Thoracic aorta (tissue), 2 donors: ENCODE measurements at regions not wholly inside any gene's neighbourhood (a gene's known extent, or its start where the extent isn't known, plus 50 kb on each side); places are given as distances from the start of the nearest gene placed in this dataset.

ENCODE experiments used
- ATAC-seq: fragments of 150-250 bp; one replicate; pipeline ENCODE4 v1.8.0; 2017; ENCODE audit warnings: low read depth; ENCODE audit not compliant: insufficient number of reproducible peaks, low FRiP score
- DNase-seq: peaks from one replicate; pipeline ENCODE4 v3.0.0-alpha.2; 2020; ENCODE audit warnings: low spot score
- H3K27ac ChIP-seq, 2 donors: fragments of 200-600 bp; sonication (generic); 1 replicate in 1 of 2; 2 replicates in 1 of 2; pipeline ENCODE4 v1.5.1; 2016; ENCODE audit warnings: mild to moderate bottlenecking in 2 of 2, moderate library complexity in 2 of 2
- H3K27me3 ChIP-seq: fragments of 200-600 bp; sonication (generic); replicated peaks from 2 replicates; pipeline ENCODE4 v1.6.0; 2016; ENCODE audit warnings: mild to moderate bottlenecking; ENCODE audit not compliant: insufficient read depth
- H3K36me3 ChIP-seq: fragments of 200-600 bp; sonication (generic); one replicate; pipeline ENCODE4 v1.5.1; 2016
- H3K4me1 ChIP-seq, 2 donors: fragments of 200-600 bp; sonication (generic); 1 replicate in 1 of 2; 2 replicates in 1 of 2; pipeline versions ENCODE4 v1.5.1 to v1.6.0; 2016; ENCODE audit warnings: low read depth in 2 of 2, mild to moderate bottlenecking in 1 of 2; ENCODE audit not compliant: control insufficient read depth in 1 of 2
- H3K4me3 ChIP-seq: fragments of 200-600 bp; sonication (generic); 2 replicates; pipeline ENCODE4 v1.5.1; 2016; ENCODE audit warnings: mild to moderate bottlenecking
- H3K9me3 ChIP-seq: fragments of 200-600 bp; sonication (generic); 2 replicates; pipeline ENCODE4 v1.5.1; 2016
- CTCF ChIP-seq: fragments of 200-600 bp; sonication (generic); IDR thresholded peaks from one replicate; pipeline ENCODE4 v1.5.1; 2019; ENCODE audit warnings: antibody characterized with exemption

- no peaks in the 10 kb centered on the region for H3K36me3 ChIP-seq
- no peaks in the 10 kb centered on the region for H3K4me1 ChIP-seq
- H3K9me3 ChIP-seq = no peaks in the 10 kb centered on the region
- H3K27ac ChIP-seq = no peak overlapping the region
- H3K4me3 ChIP-seq = no peak overlapping the region
- TF ChIP-seq CTCF = no peak
- DNase-seq (no peak), ATAC-seq (no peak)
- H3K27me3 ChIP-seq = no peaks in the 10 kb centered on the region
Observed at GRCh38 chrX:125387945-125388344, 68.3 kb downstream of the TEX13C start.

- Histone ChIP-seq H3K4me3 (no peak overlapping the region), H3K36me3 (no peaks in the 10 kb centered on the region), H3K27ac (no peak overlapping the region), H3K9me3 (no peaks in the 10 kb centered on the region), H3K4me1 (no peaks in the 10 kb centered on the region), H3K27me3 (no peaks in the 10 kb centered on the region)
- ATAC-seq (no peak), DNase-seq (no peak)
- no peak for TF ChIP-seq CTCF
Observed at GRCh38 chrX:125394449-125394848, 74.8 kb downstream of the TEX13C start.

- ATAC-seq (no peak), DNase-seq (no peak)
- Histone ChIP-seq H3K27me3 (no peaks in the 10 kb centered on the region), H3K9me3 (no peaks in the 10 kb centered on the region), H3K27ac (no peak overlapping the region), H3K4me3 (no peak overlapping the region), H3K36me3 (no peaks in the 10 kb centered on the region), H3K4me1 (no peaks in the 10 kb centered on the region)
- TF ChIP-seq CTCF = no peak
Observed at GRCh38 chrX:125395626-125396025, 76.0 kb downstream of the TEX13C start.

- Histone ChIP-seq H3K9me3 (no peaks in the 10 kb centered on the region), H3K4me1 (no peaks in the 10 kb centered on the region), H3K27me3 (no peaks in the 10 kb centered on the region), H3K4me3 (no peak overlapping the region), H3K36me3 (no peaks in the 10 kb centered on the region), H3K27ac (no peak overlapping the region)
- ATAC-seq (no peak), DNase-seq (no peak)
- no peak for TF ChIP-seq CTCF
Observed at GRCh38 chrX:125398959-125399440, 79.3 kb downstream of the TEX13C start.

GRCh38 chrX:125402807-125403206, 83.1 kb downstream of the TEX13C start:
- H3K36me3 ChIP-seq = no peaks in the 10 kb centered on the region
- DNase-seq (no peak), ATAC-seq (no peak)
- H3K4me1 ChIP-seq = no peaks in the 10 kb centered on the region
- H3K27ac ChIP-seq = no peak overlapping the region
- H3K9me3 ChIP-seq = no peaks in the 10 kb centered on the region
- TF ChIP-seq CTCF = no peak
- H3K27me3 ChIP-seq = no peaks in the 10 kb centered on the region
- H3K4me3 ChIP-seq = no peak overlapping the region
